Lower leg skin (tissue), 3 donors: ENCODE measurements at regions not wholly inside any gene's neighbourhood (a gene's known extent, or its start where the extent isn't known, plus 50 kb on each side); places are given as distances from the start of the nearest gene placed in this dataset.

ENCODE experiments used
- CTCF ChIP-seq, 3 donors: fragments of 450-650 bp; IDR thresholded peaks; one replicate each; pipeline ENCODE4 v1.5.1; 2016; ENCODE audit warnings: antibody characterized with exemption in 3 of 3, mild to moderate bottlenecking in 3 of 3, moderate library complexity in 2 of 3
- POLR2A ChIP-seq, 2 donors: fragments of 450-650 bp; IDR thresholded peaks; one replicate each; pipeline ENCODE4 v1.6.1; 2016 to 2017; ENCODE audit warnings: antibody characterized with exemption in 2 of 2, mild to moderate bottlenecking in 1 of 2, moderate library complexity in 1 of 2

- TF ChIP-seq CTCF (IDR thresholded peaks at IDR 0.05) = no peak
- no peak for TF ChIP-seq POLR2A (IDR thresholded peaks at IDR 0.05)
Observed at GRCh38 chr17:34771891-34772290, 189.4 kb downstream of the CCT6B start.
